Type B pancreatic cell (in vitro differentiated cells): ENCODE measurements at regions not wholly inside any gene's neighbourhood (a gene's known extent, or its start where the extent isn't known, plus 50 kb on each side); places are given as distances from the start of the nearest gene placed in this dataset.
"Not testable (repeated sequence)": the region's sequence is repeated elsewhere in the genome, so short reads cannot be mapped to it uniquely, and the experiment has no call there.

ENCODE experiments used
- DNase-seq: peaks from one replicate; pipeline ENCODE4 v3.0.0; 2021; ENCODE audit warnings: mixed read lengths; ENCODE audit not compliant: unreplicated experiment; ENCODE audit errors: extremely low spot score
- H3K27ac Mint-ChIP-seq: 2 replicates; pipeline ENCODE4 v1.8.0; 2021; ENCODE audit warnings: mild to moderate bottlenecking, mixed read lengths
- H3K27me3 Mint-ChIP-seq: 2 replicates; pipeline ENCODE4 v1.8.0; 2021; ENCODE audit warnings: mixed read lengths
- H3K36me3 Mint-ChIP-seq: 2 replicates; pipeline ENCODE4 v1.8.0; 2021; ENCODE audit warnings: mixed read lengths
- H3K4me1 Mint-ChIP-seq: one replicate; pipeline ENCODE4 v1.8.0; 2021; ENCODE audit warnings: mixed read lengths; ENCODE audit not compliant: unreplicated experiment
- H3K4me3 Mint-ChIP-seq: 2 replicates; pipeline ENCODE4 v1.8.0; 2021; ENCODE audit warnings: mild to moderate bottlenecking, mixed read lengths
- H3K9me3 Mint-ChIP-seq: 2 replicates; pipeline ENCODE4 v1.8.0; 2021; ENCODE audit warnings: mixed read lengths
- CTCF ChIP-seq: fragments of 200-600 bp; sonication (generic); conservative IDR thresholded peaks from 2 replicates; pipeline ENCODE4 v1.5.0; 2021; ENCODE audit warnings: antibody characterized with exemption, mild to moderate bottlenecking

GRCh38 chr12:114812858-114813761, 129.1 kb upstream of the TBX3 start:
- Mint-ChIP-seq H3K9me3 (no peaks in the 10 kb centered on the region), H3K27ac (peak overlapping the region; percentile 82), H3K4me1 (peaks cover 20% of the 10 kb centered on the region), H3K36me3 (no peaks in the 10 kb centered on the region), H3K27me3 (peaks cover 3% of the 10 kb centered on the region), H3K4me3 (peak overlapping the region; percentile 55)
- TF ChIP-seq CTCF: no peak
- DNase-seq: no peak

DNA sequence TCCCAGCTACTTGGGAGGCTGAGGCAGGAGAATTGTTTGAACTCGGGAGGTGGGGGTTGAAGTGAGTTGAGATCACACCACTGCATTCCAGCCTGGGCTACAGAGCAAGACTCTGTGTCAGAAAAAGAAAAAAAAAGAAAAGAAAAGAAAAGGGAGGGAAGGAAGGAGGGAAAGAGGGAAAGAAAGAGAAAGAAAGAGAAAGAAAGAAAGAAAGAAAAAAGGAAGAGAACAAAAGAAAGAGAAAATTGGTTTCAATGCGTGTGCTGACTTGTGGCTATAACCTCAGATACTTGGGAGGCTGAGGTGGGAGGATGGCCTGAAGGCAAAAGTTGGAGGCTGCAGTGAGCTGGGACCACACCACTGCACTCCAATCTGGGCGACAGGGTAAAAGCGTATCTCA, 128.4 kb upstream of the TBX3 start:
- no peak for TF ChIP-seq CTCF
- peak overlapping the region; percentile 11 for H3K27ac Mint-ChIP-seq
- H3K36me3 Mint-ChIP-seq: no peaks in the 10 kb centered on the region
- peaks cover 18% of the 10 kb centered on the region for H3K4me1 Mint-ChIP-seq
- no peak overlapping the region for H3K4me3 Mint-ChIP-seq
- peaks cover 3% of the 10 kb centered on the region for H3K27me3 Mint-ChIP-seq
- H3K9me3 Mint-ChIP-seq: no peaks in the 10 kb centered on the region
- DNase-seq: no peak

DNA sequence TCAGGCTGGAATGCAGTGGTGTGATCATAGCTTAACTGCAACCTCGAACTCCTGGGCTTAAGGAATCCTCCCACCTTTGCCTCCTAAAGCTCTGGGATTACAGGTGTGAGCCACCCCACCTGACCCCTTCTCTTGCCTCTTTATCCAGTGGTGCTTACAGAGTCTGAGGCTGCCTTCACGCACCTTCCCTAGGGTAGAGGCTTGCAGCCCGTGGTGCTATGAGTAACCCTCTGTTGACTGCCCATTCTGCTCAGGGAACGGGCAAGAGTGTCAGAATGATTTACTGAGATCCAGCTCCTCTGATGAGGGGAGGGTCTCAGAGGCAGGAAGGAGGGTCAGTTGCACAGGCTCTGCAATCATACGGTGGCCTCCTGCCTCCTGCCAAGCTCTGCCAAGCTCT, 125.1 kb upstream of the TBX3 start:
- H3K27me3 Mint-ChIP-seq: peaks cover 3% of the 10 kb centered on the region
- no peak for TF ChIP-seq CTCF
- DNase-seq: no peak
- no peaks in the 10 kb centered on the region for H3K9me3 Mint-ChIP-seq
- H3K4me1 Mint-ChIP-seq: peaks cover 10% of the 10 kb centered on the region
- H3K27ac Mint-ChIP-seq: no peak overlapping the region
- H3K36me3 Mint-ChIP-seq: no peaks in the 10 kb centered on the region
- H3K4me3 Mint-ChIP-seq: no peak overlapping the region

DNA sequence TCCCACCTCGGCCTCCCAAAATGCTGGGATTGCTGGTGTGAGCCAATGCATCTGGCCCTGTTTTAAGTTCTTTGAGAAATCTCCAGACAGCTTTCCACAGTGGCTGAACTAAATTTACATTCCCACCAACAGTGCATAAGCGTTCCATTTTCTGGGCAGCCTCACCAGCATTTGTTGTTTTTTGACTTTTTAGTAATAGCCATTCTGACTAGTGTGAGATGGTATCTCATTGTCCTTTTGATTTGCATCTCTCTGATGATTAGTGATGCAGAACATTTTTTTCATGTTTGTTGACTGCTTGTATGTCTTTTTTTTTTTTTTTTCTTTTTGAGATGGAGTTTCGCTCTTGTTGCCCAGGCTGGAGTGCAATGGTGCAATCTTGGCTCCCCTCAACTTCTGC, 117.4 kb upstream of the TBX3 start:
- not testable (repeated sequence) for H3K4me3 Mint-ChIP-seq, H3K27me3 Mint-ChIP-seq, H3K9me3 Mint-ChIP-seq, H3K27ac Mint-ChIP-seq, DNase-seq, H3K36me3 Mint-ChIP-seq
- H3K4me1 Mint-ChIP-seq: peaks cover 18% of the 10 kb centered on the region

- not testable (repeated sequence) for DNase-seq, H3K9me3 Mint-ChIP-seq, H3K27me3 Mint-ChIP-seq, H3K27ac Mint-ChIP-seq, H3K36me3 Mint-ChIP-seq, H3K4me3 Mint-ChIP-seq
- peaks cover 18% of the 10 kb centered on the region for H3K4me1 Mint-ChIP-seq
Measured at GRCh38 chr12:114800566-114800965, 116.6 kb upstream of the TBX3 start.

GRCh38 chr12:114799574-114800487, 115.9 kb upstream of the TBX3 start:
- no peak for DNase-seq
- no peaks in the 10 kb centered on the region for H3K9me3 Mint-ChIP-seq
- no peak for TF ChIP-seq CTCF
- peaks cover 18% of the 10 kb centered on the region for H3K4me1 Mint-ChIP-seq
- no peak overlapping the region for H3K4me3 Mint-ChIP-seq
- no peaks in the 10 kb centered on the region for H3K36me3 Mint-ChIP-seq
- no peaks in the 10 kb centered on the region for H3K27me3 Mint-ChIP-seq
- no peak overlapping the region for H3K27ac Mint-ChIP-seq
